ENCODE measurements at regions not wholly inside any gene's neighbourhood (a gene's known extent, or its start where the extent isn't known, plus 50 kb on each side); places are given as distances from the start of the nearest gene placed in this dataset.

DNA sequence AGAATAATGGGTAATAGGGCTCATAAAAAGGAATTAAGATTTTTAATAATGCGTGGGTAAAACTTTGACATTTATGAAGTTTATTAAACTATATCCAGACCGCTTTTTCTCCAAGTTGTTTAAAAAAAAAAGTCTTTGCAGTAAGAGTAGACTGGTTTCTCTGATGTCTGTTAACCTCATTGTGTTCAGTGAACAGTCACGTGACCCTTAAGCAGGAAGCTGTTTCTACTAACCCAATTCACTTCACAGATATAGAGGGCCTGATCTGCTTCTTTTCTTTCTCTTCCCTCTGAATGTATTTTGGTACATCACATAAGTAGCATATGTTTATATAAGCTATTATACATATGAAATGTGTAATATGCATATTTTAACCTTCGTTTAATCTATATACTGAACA is 1011.3 kb upstream of the CELF4 start:
- intact Hi-C loops (cut with micrococcal nuclease), result loop anchor here (1.0 kb wide), 1 partner anchor 364 kb away; no protein-coding TSS in a partner anchor

DNA sequence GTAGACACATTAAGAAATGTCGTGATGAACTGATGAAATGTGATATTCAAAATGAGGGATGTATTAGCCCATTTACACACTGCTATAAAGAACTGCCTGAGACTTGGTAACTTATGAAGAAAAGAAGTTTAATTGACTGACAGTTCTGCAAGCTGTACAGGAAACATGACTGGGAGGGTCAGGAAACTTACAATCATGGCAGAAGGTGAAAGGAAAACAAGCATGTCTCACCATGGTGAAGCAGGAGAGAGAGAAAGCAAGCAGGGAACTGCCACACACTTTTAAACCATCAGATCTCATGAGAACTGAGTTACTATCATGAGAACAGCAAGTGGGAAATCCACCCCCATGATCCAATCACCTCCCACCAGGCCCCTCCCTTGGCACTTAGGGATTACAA is 1010.8 kb upstream of the CELF4 start:
- intact Hi-C loops (cut with micrococcal nuclease), result loop anchor here (1.0 kb wide), 1 partner anchor 365 kb away; no protein-coding TSS in a partner anchor

DNA sequence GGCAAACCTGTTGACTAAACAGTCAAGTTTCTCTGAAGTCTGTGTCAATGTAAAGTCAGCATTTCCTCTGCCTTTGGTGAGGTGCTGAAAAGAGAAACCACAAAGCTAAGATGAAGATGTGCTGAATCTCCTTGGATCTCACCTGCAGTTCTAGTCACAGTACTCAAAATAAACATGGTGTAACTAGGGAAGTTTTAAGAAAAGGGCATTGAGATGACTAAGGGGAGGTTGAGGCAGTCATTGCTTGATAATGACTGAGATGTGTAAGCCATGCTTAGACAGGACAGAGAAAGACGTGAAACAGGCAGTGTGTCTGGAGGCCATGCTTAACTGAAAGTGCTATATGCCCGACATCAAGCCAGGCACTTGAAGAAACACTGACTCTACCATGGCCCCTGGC is 1010.0 kb upstream of the CELF4 start:
- intact Hi-C loops (cut with micrococcal nuclease), result loop anchor here (1.0 kb wide), 1 partner anchor 366 kb away; no protein-coding TSS in a partner anchor

DNA sequence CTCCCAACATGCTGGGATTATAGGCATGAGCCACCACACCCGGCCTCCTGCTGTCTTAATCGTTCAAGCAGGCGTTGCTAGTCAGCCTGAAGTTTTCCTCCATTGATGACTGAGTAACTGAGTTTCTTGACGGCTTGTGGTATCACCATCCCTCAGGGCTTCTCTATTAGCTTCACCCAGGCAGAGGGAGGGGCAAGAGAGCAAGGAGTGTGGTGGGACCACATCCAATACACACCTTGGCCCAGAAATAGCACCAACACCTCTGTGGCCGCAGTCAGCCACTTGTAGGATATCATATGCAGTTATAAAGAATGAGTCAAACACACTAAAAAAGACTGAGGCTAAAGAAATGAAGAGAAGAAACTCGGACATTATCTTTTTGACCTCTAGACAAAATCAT is 1009.4 kb upstream of the CELF4 start:
- intact Hi-C loops (cut with micrococcal nuclease), result no loop called here

DNA sequence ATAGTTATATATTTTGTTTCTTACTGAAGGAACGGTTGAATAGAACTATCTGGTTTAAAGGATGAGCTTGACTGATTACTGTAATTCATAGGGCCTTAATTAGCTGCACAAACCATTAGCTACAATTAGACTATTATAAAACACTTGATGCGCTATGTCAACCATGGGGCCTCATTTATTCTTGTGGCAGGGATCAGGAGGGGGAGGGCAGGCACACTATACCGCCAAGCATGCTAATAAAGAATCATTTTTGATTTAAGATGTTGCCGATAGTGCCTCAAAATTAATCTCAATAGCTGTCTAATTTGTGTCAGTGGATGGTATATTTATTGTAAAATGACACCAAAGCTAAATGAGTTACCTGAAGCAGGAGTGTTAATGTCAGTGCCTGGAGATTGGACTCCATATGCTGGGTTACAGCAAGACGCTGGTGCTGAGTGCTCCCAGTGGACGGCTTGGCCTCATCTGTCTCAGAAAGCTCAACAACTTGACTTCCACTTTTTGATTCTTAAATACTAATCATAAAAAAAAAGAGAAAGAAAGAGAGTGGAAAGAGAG is 1007.0 kb upstream of the CELF4 start:
- intact Hi-C loops (cut with micrococcal nuclease), result no loop called here

DNA sequence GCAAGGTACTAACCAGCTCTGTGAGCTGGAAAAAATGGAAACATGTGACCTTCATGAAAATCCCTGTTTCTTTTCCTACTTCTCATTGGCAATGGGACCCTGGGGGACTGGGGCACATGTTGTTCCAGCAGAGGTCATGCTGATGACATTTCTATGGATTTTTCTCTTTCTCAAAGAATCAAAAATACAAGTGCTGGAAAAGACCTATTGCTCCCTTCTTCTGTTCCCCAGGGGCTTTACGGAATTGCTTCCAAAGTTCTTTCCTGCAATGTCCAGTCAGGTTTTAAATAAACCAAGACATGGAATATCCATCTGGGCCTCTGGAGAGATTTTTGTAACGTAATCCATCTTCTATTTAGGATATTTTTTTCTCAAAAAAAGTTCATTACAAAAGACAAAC is 1006.1 kb upstream of the CELF4 start:
- intact Hi-C loops (cut with micrococcal nuclease), result no loop called here

DNA sequence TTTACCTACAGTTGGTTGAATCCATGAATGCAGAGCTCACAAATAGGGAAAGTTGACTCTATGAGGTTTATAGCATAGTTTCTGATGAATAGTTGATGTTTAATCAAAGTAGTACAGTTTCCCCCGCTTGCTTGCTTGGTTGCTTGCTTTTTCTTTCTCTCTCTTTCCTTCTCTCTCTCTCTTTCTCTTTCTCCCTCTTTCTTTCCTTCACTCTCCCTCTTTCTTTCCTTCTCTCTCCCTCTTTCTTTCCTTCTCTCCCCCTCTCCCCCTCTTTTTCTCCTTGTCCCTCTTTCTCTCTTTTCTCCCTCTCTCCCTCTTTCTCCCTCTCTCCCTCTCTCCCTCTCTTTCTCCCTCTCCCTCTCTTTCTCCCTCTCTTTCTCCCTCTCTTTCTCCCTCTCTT is 999.9 kb upstream of the CELF4 start:
- intact Hi-C loops (cut with micrococcal nuclease), result no loop called here

DNA sequence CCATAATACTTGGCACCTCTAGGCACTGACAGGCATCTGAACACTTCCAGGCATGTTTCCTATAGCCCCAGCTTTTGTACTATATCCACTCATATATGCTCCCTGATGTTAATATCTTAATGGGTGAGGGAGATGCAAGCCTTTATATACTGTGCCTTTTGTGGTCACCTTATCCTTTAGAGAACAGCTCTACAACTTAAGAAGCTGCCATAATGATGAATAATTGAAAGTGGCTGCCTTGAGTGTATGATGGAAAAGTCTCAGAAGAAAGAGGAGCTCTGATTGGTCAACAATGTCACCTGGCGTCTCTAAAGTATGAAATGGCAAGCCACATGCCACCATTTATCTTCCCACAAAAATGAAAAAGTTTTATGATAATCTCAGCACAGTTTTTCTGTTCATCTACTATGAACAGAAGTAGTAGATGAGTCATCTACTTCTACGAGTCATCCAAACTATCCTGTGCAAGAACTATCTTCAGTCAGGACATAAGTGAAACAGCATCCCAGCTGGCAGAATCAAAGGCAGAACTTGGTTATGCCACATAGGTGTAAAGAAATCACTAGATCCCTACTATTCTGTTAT is 997.9 kb upstream of the CELF4 start:
- intact Hi-C loops (cut with micrococcal nuclease), result no loop called here

DNA sequence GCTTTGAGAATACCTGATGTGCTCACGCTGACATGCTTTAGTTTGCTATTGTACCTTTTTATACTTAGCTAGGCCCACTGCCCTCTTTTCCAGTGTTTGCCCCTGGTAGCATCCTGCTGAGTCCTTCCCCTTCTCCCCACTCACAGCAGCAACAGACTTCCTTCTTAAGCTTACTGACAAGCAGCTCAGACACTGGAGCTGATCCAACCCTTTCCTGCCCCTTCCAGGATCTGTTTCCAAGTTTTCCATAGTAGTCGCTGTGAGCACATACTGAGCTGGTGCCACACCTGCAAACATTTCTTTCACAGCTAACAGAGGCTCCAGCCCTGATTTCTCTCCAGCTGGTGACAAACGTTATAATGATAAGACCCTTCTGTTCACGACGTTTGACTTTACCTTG is 991.4 kb upstream of the CELF4 start:
- intact Hi-C loops (cut with micrococcal nuclease), result no loop called here

DNA sequence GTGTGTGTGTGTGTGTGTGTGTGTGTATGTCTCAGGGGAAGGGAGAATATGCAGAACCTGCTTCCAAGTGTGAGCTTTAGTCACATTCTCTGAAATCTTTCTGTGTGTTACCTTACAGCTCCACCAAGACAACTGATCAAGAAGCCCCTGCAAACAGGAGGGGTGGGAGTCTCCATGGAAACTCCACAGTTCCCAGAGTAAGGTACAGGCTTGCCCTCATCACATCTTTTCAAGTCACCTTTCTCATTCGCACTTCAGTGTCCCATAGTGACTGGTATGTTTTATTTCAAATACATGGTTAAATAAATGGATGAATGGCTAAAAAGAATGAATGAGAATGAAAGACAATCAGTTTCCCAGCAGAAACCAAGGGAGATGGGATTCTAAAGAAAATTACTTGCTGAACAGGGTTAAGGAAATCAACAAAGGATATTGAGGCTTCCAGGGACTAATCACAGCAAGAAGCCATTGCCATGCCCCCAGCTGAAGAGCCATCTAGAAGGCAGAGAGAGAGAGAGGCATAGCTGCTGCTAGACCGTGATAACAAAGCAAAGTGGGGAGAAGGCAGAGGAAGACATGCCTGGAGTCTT is 987.2 kb upstream of the CELF4 start:
- intact Hi-C loops (cut with micrococcal nuclease), result no loop called here

DNA sequence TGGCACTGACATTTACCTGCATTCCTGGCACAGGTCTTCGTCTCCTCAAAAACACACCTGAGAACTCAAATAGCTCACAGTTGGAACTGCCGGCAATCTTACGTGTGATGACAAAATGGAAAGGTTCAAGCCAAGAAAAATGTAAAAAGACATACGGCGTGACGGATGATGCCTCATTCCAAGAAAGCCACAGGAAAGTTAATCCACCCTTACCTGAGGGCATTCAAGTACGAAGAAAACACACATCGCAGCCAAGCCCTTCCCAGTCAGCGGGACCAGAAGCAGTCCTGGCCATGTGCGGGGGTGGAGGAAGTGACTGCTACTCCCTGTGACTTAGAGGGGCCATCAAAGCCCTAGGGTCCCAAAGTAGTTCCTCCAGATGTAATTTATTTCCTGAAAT is 986.3 kb upstream of the CELF4 start:
- intact Hi-C loops (cut with micrococcal nuclease), result no loop called here

DNA sequence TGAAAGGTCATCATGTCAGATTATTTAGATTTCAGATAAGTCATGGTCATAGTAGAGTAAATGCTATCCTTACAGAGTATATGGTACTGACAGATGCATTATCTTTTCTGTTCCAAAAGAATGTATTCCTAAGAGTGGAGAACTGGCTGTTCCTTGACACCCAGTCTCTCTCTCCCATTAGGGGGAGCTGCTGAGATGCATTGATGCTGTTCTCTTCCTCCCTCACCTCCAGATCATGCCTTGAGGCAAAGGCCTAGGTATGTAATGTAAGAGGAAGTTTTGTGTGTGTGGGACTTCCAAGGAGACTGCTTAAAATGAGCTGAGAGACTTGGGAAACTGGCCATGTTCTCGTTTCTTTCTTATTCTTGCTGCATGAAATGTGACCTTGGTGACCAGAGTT is 979.5 kb upstream of the CELF4 start:
- intact Hi-C loops (cut with micrococcal nuclease), result loop anchor here (10.0 kb wide), 1 partner anchor 210 kb away; no protein-coding TSS in a partner anchor

DNA sequence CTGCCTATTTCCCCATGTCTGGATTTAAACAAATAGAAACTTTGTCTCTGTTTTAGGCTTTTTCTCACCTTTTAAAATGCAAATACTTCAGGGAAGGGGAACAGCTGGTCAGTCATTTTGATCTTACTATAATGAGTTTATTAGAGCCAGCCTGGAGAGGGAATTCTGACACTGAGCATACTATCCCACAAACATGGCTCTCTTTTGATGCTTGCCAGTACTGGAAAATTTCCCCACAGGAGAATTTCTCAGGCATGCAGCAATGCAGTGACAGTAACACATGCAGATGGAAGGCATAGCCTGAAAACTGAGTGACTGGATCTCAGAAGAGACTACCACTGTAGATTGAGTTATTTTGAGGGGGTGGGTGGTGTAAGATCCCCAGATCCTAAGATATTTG is 974.3 kb upstream of the CELF4 start:
- intact Hi-C loops (cut with micrococcal nuclease), result loop anchor here (10.0 kb wide), 1 partner anchor 215 kb away; no protein-coding TSS in a partner anchor

DNA sequence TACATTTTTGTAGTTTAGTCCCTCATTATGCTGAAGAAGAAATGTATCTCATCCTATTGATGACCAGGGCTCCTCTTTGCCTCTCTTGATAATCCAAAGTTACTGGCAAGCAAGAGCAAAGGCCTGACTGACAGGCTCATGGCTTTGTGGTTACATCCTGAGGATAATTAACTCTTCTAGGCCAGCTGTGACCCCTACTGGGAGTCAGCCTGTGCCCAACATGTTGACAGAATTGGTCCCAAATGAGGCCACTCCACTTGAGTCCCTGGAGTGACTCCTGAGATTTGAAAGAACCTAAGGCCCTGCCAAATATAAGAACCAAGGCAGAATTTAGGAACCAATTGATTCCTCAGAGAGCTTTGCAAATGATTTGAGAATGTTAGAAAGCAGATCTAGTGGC is 973.8 kb upstream of the CELF4 start:
- intact Hi-C loops (cut with micrococcal nuclease), result no loop called here

DNA sequence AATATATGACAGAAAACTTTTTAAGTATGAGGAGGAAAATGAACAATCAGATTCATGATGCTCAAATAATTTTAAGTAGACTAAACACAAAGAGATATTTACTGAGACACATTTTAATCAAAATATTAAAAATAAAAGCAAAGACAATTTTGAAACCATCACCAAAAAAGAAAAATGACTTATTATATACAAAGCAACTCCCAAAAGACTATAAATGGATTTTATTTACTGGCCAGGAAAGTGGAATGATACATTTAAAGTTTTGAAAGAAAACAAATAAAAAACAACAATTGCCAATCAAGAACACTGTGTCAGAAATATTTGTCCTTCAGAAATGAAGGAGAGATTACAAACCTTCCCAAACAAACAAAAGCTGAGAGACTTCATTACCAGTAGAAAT is 968.5 kb upstream of the CELF4 start:
- intact Hi-C loops (cut with micrococcal nuclease), result no loop called here

DNA sequence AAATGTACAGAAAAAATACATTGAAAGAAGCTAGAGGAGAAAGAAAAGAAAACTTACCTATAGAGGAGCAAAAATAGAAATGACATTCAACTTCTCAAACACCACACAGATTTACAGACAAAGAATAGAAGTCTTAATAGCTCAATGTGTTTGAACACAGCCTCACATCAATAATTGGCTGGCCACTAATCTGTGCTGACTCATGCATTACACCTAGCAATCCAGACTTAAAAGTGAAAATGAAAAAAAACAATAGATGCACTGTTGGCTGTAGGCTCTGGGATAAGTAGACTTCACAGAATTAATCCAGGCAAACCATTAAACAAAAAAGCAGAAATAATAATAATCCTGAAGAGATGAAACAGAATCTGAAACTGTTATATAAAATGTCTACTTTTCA is 961.3 kb upstream of the CELF4 start:
- intact Hi-C loops (cut with micrococcal nuclease), result no loop called here

DNA sequence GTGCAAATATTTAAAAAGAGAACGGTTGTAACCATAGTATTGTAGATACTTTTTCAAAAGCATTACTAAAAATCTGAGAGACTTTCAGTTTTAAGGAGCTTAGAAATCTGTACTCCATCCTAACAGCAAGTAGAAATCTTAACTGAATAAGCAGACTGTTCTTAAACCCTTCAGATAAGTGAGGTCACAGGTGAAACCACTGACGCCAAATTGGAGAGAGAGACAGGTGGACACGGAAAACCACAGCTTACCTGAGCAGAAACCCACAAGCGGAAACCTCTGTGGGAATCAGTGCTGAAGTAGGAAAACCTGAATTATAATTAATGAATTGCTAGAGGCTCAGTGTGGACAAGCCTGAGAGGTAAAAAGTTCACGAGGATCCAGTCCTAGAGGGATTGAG is 959.4 kb upstream of the CELF4 start:
- intact Hi-C loops (cut with micrococcal nuclease), result no loop called here

DNA sequence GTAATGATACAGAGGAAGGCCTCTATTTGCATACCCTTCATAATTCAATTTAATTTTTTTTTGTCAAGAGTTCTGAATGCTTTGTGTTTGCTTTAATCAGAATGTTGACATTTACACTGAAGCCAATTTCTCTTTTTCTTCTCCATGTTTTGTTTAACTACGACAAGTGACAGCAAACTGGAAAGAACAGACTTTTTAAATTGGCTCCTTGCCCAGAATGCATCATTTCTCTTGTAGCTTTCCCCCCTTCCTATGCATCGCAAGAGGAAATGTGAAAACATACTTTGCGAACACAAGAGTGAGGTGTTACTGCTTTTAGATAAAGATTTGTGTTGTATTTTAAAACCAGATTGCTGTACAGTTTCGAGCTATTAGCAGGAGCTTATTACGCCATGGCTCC is 955.2 kb upstream of the CELF4 start:
- intact Hi-C loops (cut with micrococcal nuclease), result no loop called here

DNA sequence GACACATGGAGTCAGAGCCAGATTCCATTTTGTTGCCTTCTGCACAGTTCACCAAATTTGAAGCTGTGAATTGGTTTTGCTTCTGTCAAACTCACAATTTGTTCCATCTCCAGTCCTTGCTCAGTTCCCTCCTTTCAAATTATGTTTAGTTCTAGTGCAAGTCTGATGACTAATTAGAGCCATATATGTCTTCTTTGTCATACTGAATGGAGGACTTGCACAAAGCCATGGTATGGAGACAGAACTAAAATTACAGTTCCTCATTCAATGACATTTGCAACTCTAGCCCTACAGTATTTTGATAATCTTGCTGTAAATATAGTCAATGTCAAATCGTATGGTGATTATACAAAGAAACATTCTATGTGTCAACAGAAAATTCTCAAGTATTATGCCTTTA is 936.9 kb upstream of the CELF4 start:
- intact Hi-C loops (cut with micrococcal nuclease), result no loop called here

DNA sequence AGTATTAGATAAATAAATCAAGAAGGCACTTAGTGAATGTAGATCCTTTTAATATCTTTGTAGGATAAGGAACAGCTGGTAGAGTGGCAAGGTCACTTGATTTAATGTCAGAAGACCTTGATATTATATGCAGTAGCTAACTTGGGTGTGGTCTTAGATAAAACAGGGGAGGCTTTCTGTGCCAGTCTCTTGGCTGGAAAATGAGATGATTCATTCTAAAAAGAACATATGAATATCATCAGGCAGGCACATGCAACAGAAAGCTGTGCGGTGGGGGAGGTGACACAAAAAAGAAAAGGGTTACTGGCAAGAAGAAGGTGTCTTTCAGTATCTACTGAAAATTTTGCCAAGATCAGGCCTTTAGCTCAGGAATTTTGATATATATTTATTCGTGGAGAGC is 931.7 kb upstream of the CELF4 start:
- intact Hi-C loops (cut with micrococcal nuclease), result no loop called here

DNA sequence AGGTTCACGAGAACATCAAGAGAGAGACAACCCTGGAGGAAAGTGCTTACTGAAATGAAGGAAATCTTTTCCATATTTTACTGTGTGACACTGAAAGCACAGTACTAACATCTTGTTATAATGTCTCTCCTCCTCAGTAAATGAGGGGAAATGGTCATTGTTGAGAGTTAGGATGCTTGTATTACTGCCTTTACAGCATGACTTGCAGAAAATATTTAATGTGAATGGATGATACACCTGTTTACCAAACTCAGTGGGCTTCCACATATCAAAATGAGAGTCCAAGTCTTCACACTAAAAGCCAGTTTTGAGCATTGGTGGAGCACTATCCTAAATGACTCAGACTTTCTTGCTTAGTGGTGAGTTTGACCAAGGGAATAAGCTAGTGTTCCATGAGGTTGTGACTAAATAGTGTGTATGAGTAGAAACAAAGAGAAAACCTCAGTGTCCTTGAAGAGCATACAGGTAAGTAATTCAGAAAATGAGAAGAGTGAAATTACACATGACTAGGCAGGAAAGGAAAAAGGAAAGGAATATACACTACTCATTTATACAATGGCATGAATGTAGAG is 930.7 kb upstream of the CELF4 start:
- intact Hi-C loops (cut with micrococcal nuclease), result no loop called here

DNA sequence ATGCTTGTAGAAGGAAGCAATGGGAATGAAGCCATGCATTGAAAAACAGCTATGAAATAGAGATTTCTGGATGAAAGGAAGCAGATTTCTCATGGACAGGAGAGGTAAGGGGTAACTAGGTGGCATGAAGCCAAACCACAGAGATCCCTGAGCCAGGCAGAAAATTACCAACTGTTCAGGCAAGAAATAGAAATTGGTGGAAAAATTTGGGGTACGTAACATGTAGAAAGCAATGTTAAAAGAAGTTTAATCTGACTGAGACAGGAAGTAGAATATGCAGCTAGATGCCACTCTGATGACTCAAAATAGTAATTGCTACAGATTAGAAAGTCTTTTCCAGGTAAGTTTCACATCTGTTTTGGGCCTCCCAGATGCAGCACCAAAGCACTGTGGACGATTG is 928.5 kb upstream of the CELF4 start:
- intact Hi-C loops (cut with micrococcal nuclease), result no loop called here

DNA sequence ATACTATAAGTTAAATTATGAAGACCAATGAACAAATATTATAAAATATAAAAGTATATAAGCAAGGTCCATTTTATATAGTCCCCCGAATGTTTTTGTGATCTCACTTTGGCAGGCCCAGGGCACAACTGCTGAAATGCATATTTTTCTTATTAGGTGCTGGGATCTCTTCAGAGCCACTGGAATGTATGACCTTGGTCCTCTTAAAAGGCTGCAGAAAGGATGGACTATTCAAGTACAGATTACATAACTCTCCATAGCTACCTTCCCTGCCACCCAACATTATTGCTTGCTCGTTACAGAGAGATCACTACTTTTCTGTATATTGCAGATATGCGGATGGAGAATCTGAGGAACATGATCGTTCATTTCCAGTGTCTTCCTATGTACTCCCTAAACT is 925.6 kb upstream of the CELF4 start:
- intact Hi-C loops (cut with micrococcal nuclease), result no loop called here
